ENCODE measurements at regions not wholly inside any gene's neighbourhood (a gene's known extent, or its start where the extent isn't known, plus 50 kb on each side); places are given as distances from the start of the nearest gene placed in this dataset.
"Not testable (repeated sequence)": the region's sequence is repeated elsewhere in the genome, so short reads cannot be mapped to it uniquely, and the experiment has no call there.

- no peak for DNase-seq (ENCODE audit: low read depth in 2 of 2)
Measured at GRCh38 chr14:54010981-54011380, 54.4 kb upstream of the BMP4 start.

- no peak for DNase-seq (ENCODE audit: low read depth in 2 of 2)
Measured at GRCh38 chr14:54023027-54023426, 66.4 kb upstream of the BMP4 start.

DNA sequence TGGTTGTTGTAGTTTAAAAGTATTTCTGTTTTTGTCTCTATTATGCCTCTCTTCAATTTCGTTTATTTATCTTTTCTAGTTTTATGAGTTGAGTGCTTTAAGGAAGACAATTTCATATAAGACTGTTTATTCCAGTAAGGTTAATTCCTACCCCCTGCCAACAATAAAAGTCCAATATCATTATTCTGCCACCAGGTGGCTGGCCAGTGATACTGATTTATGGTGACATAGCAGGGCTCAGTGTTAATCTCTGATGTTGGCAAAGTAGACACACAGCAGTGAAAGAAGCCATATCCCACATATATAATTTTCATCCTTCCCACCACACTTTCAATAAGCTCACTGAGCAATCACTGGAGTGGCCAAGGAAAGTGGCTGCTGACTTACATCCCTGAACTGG, 69.0 kb upstream of the BMP4 start:
- no peak for DNase-seq (ENCODE audit: low read depth in 2 of 2)

GRCh38 chr14:54026671-54027070, 70.0 kb upstream of the BMP4 start:
- no peak for DNase-seq (ENCODE audit: low read depth in 2 of 2)

DNA sequence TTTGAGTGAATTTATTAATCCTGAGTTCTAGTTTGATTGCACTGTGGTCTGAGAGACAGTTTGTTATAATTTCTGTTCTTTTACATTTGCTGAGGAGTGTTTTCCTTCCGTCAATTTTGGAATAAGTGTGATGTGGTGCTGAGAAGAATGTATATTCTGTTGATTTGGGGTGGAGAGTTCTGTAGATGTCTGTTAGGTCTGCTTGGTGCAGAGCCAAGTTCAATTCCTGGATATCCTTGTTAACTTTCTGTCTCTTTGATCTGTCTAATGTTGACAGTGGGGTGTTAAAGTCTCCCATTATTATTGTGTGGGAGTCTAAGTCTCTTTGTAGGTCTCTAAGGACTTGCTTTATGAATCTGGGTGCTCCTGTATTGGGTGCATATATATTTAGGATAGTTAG, 74.4 kb upstream of the BMP4 start:
- DNase-seq (ENCODE audit: low read depth in 2 of 2): not testable (repeated sequence)

- DNase-seq (ENCODE audit: low read depth in 2 of 2): not testable (repeated sequence)
Measured at GRCh38 chr14:54033285-54033684, 76.7 kb upstream of the BMP4 start.

DNA sequence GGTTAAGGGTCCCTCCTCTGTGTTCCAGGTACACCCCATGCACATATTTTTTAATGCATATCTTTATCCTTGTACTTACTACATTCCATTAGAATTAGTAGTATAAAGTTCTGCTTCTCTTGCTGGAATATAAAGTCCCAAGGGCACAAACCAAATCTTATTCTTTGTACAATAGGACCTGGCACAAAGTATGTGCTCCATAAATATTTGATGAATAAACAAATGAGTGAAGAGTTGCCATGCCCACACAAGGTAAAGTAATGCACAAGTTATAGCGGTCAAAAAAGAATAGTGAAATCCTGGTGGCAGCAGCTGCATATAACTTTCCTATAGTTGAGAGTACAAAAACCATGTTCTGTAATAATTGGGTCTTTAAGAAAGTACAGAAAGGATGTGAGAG, 82.1 kb upstream of the BMP4 start:
- no peak for DNase-seq (ENCODE audit: low read depth in 2 of 2)

- no peak for DNase-seq (ENCODE audit: low read depth in 2 of 2)
Measured at GRCh38 chr14:54039311-54039710, 82.7 kb upstream of the BMP4 start.

- no peak for DNase-seq (ENCODE audit: low read depth in 2 of 2)
Measured at GRCh38 chr14:54040846-54041245, 84.2 kb upstream of the BMP4 start.

- no peak for DNase-seq (ENCODE audit: low read depth in 2 of 2)
Measured at GRCh38 chr14:54046250-54046649, 89.6 kb upstream of the BMP4 start.

DNA sequence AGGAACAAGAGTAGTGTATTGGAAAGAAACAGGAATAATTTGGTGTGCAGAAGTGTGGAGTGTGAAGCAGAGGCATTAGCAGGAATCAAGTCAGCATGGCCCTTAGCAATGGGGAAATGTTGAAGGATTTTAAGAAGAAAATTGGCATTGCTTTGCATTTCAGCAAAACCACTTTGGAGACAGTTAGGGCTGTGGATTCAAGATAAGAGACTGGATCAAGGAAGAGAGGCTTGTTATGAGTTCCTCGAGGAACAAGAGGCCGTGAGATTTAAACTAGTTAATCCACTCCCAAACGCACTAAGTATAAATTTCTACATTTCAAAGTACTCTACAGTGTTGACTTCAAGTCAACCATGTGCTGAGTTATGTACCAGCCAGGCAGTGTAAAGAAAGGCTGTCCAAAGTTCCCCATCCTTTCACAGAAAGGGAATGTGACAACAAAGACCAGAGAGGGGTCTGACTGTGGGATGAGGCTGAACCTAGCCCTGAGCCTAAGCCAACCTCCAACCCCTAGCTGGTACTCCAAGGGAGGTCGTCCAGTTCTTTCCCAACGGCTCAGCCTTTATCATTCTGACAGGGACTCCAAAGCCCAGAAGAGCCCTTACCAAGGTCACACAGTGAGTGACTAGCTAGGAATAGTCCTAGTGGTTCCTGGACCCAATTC, 91.2 kb upstream of the BMP4 start:
- no peak for DNase-seq (ENCODE audit: low read depth in 2 of 2)

DNA sequence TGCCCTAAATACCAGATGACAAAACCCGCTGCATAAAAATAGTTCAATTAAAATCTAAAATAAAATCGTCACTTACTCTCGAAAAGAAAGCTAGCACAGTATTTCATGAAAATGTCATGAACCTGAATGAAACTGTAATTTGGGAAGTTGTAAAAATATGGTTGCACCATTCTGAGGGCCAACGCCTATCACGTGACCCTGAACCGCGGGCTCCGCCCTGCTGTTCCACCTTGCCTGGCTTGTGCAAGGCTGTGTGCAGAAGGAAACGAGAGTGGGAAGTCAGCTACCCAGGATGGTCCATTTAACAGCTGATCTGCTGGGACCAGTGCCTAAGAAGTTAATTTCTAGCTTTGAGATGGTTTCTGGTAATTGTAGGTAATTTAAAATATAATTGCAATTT, 91.7 kb upstream of the BMP4 start:
- no peak for DNase-seq (ENCODE audit: low read depth in 2 of 2)

- no peak for DNase-seq (ENCODE audit: low read depth in 2 of 2)
Measured at GRCh38 chr14:54048736-54049135, 92.1 kb upstream of the BMP4 start.

- DNase-seq (ENCODE audit: low read depth in 2 of 2): no peak
Measured at GRCh38 chr14:54050759-54051158, 94.1 kb upstream of the BMP4 start.

GRCh38 chr14:54052696-54053385, 96.2 kb upstream of the BMP4 start:
- no peak for DNase-seq (ENCODE audit: low read depth in 2 of 2)

GRCh38 chr14:54053386-54053745, 96.7 kb upstream of the BMP4 start:
- DNase-seq (ENCODE audit: low read depth in 2 of 2): no peak

GRCh38 chr14:54058505-54058904, 101.9 kb upstream of the BMP4 start:
- DNase-seq (ENCODE audit: low read depth in 2 of 2): no peak

DNA sequence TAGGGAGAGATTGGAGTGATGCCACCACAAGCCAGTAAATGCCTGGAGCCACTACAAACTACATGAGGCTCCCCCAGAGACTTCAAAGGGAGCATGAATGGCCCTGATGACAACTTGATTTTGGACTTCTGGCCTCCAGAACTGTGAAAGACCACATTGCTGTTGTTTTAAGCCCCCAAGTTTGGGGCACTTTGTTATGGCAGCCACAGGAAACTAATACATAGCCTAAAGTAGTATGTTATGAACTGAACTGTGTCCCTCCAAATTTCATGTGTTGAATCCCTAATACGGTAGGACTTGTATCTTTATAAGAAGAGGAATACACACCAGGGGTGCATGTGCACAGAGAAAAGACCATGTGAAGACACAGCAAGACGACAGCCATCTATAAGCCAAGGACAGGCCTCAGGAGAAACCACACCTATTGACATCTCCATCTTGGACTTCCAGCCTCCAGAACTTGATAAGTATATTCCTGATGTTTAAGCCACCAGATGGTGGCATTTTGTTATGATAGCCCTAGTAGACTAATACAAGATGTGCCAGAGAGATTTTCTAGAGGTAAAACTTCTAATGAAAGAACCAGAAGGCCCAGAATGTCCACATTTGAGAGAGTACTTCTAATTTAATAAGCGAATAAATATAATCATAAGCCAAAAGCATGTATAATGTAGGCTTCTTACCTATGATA, 127.1 kb upstream of the BMP4 start:
- no peak for DNase-seq (ENCODE audit: low read depth in 2 of 2)

DNA sequence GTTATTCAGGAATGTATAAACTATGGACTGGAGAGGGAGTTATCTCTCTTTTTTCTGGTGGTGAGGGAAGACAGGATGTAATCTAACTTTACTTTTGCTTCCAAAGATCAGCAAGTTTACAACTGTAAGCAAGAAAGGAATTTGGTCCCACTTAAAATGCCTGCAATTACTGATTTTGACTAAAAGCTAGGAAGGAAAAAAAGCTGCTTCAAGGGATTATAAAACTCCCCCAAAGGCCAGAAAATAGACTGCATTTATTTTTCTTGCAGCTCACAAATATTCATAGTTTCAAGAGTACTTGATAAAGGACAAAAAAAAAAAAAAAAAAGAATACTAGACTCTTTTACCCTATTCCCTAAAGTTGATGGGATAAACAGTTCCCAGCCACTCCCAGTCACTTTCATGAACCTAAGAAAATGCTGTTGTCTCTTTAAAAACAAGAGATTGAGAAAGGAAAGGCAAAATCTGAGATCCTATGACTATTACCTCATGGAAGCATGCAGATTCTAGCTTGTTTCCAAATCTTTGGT, 128.7 kb upstream of the BMP4 start:
- DNase-seq (ENCODE audit: low read depth in 2 of 2): no peak

DNA sequence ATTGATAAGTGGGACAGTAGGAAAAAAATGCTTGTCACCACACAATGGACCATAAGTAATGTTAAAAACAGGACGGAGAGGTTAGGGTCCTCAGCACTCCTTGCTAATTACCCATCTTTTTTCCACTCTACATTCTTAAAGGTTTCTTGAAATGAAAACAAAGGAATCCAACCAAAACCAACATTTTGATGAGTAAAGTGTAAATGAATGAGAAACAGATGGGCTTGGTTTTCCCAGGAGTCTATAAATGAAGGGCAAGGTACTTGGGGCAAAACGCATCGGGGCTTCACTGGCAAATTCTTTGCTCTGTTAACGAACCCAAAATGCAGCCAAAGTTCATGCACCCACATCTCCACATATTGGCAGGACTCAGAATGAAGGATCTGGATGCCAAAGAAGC, 129.2 kb upstream of the BMP4 start:
- DNase-seq (ENCODE audit: low read depth in 2 of 2): no peak

DNA sequence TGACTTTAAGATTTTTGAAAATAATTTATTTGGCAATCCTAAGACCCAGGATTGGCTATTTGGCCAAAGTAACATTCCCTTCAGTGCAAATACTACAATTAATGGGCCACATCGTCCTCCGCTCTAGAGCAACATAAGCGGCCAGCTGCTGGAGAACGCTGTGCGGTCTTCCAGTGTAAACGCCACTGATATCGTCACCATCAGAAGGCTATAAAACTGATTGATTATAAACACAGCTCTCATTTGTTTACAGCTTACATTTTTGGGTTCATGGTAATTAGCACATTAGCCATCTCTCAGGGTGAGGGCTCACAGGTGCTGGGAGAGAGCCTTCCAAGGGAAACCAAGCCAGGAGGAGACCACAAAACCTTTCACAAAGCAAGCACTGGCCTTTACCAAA, 130.1 kb upstream of the BMP4 start:
- DNase-seq (ENCODE audit: low read depth in 2 of 2): no peak

DNA sequence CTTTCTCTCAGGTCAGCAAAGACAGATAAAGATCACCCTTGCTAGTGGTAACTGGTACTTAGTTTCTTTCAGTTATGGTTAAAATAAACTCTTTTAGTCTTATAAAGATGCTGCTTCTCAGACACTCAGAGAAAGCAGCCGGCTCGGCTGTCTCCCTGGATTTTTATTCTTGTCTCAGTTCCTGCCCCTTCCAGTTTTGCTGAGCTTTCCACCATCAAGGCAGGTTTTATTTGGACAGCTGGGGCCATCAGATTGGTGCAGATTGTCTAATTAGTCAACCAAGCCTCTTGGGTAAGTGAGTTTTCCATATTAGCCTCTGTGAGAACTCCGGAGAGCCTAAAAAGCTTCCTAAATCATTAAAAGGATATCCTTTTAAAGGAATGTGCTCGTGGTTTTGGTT, 130.8 kb upstream of the BMP4 start:
- DNase-seq (ENCODE audit: low read depth in 2 of 2): no peak

DNA sequence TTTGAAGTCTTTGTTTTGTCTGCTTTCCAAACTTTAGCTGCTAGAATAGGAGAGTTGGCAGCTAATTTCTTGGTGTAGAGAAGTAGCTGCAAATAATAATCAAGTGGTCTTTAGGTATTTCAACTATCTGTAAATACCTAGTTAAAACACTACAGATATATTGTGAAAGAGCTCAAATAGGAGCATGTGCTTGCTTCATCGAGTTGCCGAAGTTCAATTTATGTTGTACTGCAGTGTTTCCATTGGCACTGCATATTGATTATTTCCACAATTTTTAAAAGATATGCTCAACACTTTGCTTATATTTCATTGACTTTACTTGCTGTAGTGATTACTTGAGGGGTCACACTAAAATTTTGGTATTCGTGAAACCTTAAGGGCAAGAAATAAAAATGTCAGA, 131.6 kb upstream of the BMP4 start:
- DNase-seq (ENCODE audit: low read depth in 2 of 2): no peak

Measured in stimulated activated CD4-positive, alpha-beta T cell treated with anti-CD3 and anti-CD28 coated beads, Interleukin-1b, Interleukin-23, amount 100 ng/mL, for 4 hours (primary cell).